ENCODE measurements at regions not wholly inside any gene's neighbourhood (a gene's known extent, or its start where the extent isn't known, plus 50 kb on each side); places are given as distances from the start of the nearest gene placed in this dataset.

DNA sequence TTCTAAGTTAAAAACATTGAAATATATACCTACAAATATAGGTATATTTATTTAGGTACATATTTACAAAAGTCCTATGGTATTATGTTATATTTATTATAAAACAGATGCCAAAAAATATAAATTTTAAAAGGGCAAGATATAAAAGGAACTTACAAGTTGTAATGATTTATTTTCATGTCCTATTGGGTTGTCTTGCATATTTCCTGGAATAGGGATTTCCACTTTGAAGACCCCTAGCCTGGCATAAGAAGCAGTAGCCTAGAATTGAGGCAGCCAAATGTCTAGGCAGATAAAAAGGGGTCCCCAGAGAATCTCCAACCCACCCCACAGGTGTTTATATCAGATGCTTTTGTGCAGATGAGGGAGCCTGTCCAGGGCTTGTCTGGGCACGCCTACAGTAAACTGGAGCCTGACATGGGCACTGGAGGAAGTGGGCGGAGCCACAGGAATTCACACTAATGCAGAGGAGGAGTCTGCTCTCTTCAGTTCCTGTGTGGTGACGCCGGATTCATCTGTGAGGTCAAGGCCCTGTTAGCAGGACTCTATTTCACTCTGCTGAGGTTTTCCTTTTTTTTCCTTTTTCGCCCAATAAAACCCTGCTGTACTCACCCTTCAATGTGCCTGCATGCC lies 1088.9 kb upstream of the PIK3C3 start (continued):
- TF ChIP-seq JUND (IDR thresholded peaks at IDR 0.05; ENCODE audit: low read length) (no peak), CHD2 (IDR thresholded peaks at IDR 0.05; ENCODE audit: low read length) (no peak), SUZ12 (IDR thresholded peaks at IDR 0.05; ENCODE audit: low read length) (no peak), JUN (IDR thresholded peaks at IDR 0.05; ENCODE audit: low read depth, low read length) (no peak)
- TF ChIP-seq, protein P1, sequence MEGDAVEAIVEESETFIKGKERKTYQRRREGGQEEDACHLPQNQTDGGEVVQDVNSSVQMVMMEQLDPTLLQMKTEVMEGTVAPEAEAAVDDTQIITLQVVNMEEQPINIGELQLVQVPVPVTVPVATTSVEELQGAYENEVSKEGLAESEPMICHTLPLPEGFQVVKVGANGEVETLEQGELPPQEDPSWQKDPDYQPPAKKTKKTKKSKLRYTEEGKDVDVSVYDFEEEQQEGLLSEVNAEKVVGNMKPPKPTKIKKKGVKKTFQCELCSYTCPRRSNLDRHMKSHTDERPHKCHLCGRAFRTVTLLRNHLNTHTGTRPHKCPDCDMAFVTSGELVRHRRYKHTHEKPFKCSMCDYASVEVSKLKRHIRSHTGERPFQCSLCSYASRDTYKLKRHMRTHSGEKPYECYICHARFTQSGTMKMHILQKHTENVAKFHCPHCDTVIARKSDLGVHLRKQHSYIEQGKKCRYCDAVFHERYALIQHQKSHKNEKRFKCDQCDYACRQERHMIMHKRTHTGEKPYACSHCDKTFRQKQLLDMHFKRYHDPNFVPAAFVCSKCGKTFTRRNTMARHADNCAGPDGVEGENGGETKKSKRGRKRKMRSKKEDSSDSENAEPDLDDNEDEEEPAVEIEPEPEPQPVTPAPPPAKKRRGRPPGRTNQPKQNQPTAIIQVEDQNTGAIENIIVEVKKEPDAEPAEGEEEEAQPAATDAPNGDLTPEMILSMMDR (IDR thresholded peaks at IDR 0.05; ENCODE audit: control extremely low read depth in 1 of 3, insufficient read depth in 1 of 3, low read depth in 1 of 3, low read length in 3 of 3), result no peak

Measured in H1 (cell line).